ENCODE measurements at regions not wholly inside any gene's neighbourhood (a gene's known extent, or its start where the extent isn't known, plus 50 kb on each side); places are given as distances from the start of the nearest gene placed in this dataset.
"Not testable (repeated sequence)": the region's sequence is repeated elsewhere in the genome, so short reads cannot be mapped to it uniquely, and the experiment has no call there.

GRCh38 chr12:54713876-54714275 is 65.7 kb upstream of the DCD start:
- not testable (repeated sequence) for DNase-seq (ENCODE audit: low read depth, low spot score)

GRCh38 chr12:54711669-54712068 is 63.5 kb upstream of the DCD start:
- DNase-seq (ENCODE audit: low read depth, low spot score), result no peak

- no peak for DNase-seq (ENCODE audit: low read depth, low spot score)
These were observed 60.7 kb upstream of the DCD start for GRCh38 chr12:54708826-54709225.

GRCh38 chr12:54704202-54704601 is 56.0 kb upstream of the DCD start:
- DNase-seq (ENCODE audit: low read depth, low spot score), result no peak

- no peak for DNase-seq (ENCODE audit: low read depth, low spot score)
These were observed 53.9 kb upstream of the DCD start for GRCh38 chr12:54701940-54702592.

DNA sequence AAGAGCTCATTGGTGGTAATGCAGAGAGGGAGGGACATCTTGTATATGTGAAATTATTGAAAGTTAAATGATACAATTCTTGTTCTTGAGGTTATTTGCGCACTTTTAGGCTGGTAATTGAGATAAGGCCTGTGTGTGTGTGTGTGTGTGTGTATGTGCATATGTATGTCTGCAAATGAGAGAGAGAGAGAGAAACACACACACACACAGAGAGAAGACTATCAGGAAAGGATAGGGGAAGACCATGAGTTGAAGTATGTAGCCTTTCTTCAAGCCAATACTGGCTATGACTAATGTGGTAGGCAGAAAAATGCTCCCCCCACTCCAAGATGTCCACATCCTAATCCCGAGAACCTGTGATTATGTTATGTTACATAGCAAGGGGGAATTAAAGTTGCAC is 52.7 kb upstream of the DCD start:
- no peak for DNase-seq (ENCODE audit: low read depth, low spot score)

DNA sequence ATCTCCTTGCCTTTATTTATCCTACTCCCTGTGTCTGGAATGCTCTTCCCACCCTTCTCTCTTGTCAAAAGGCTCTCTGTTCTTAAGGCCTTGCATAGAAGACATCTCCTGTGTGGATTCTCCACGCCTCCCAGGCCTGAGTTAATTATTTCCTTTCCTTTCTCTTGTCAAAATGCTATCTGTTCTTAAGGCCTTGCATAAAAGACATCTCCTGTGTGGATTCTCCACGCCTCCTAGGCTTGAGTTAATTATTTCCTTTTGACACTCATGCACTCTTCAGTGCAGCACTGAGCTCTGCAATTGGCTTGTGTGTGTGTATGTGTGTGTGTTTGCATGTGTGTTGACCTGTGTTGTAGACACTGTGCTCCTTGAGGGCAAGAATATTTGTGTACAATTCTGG is 52.1 kb upstream of the DCD start:
- DNase-seq (ENCODE audit: low read depth, low spot score), result no peak
